Retinal pigment epithelial cell (primary cell): ENCODE measurements at regions not wholly inside any gene's neighbourhood (a gene's known extent, or its start where the extent isn't known, plus 50 kb on each side); places are given as distances from the start of the nearest gene placed in this dataset.
"Not testable (repeated sequence)": the region's sequence is repeated elsewhere in the genome, so short reads cannot be mapped to it uniquely, and the experiment has no call there.

ENCODE experiments used
- DNase-seq: peaks from one replicate; pipeline ENCODE4 v3.0.0-alpha.2; 2010; ENCODE audit warnings: low read depth
- H3K4me3 ChIP-seq: 2 replicates; pipeline ENCODE4 v1.5.1; 2011; ENCODE audit warnings: mild to moderate bottlenecking, low read length, control low read depth, moderate library complexity
- CTCF ChIP-seq: conservative IDR thresholded peaks from 2 replicates; pipeline ENCODE4 v1.5.1; 2011; ENCODE audit warnings: low read depth, low read length, control low read depth, inconsistent platforms

DNA sequence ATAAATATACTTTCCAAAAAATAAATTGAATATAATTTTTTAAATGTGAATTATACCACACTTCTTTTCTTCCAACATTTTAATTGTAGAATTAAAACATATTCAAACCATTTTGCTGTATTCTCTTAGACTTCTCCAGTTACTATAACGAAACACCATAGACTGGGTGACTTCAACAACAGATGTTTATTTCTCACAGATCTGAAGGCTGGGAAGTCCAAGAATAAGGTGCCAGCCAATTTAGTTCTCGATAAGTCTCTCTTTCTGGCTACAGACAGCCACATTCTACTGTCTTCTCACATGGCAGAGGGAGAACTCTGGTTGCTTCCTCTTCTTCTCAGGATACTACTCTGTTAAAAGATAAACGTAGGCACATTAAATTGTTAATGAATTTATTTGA is 155.8 kb upstream of the UGT8 start:
- TF ChIP-seq CTCF, result no peak
- DNase-seq, result no peak
- H3K4me3 ChIP-seq, result no peak overlapping the region

DNA sequence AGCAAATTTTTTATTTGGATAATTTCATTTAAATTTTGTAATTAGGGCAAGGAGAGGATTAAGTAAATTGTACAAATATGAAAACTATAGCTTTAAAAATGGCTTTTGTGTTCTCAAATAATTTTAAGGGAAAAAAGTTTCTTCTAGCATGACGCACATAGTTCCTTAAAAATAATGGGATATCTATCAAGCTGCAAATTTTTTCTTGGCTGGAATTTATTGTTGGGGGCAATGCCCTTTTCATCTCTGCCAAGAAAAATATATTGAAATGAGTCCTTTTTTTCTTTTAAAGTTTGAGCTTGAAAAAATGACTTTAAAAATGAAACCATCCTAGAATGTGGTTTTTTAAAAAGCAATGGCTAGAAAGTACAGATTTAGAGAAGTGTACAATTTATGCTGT is 154.4 kb upstream of the UGT8 start:
- DNase-seq, result no peak
- TF ChIP-seq CTCF, result no peak
- H3K4me3 ChIP-seq, result no peak overlapping the region

DNA sequence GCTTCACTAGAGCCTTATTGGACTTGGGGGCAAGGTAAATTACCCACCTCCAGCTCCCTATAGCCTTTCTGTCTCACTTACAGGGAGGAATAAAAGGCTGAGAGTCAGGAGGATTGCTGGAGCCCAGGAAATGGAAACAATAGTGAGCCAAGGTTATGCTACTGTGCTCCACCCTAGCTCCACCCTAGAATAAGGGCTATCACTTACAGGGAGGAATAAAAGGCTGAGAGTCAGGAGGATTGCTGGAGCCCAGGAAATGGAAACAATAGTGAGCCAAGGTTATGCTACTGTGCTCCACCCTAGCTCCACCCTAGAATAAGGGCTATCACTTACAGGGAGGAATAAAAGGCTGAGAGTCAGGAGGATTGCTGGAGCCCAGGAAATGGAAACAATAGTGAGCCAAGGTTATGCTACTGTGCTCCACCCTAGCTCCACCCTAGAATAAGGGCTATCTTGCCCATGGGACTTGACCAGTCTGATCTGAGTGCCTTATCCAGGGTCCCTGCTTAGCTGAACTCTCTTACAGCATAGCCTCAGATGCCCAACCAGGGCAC is 150.6 kb upstream of the UGT8 start:
- not testable (repeated sequence) for H3K4me3 ChIP-seq, DNase-seq

GRCh38 chr4:114458728-114459127 is 139.9 kb upstream of the UGT8 start:
- H3K4me3 ChIP-seq, result no peak overlapping the region
- DNase-seq, result no peak

DNA sequence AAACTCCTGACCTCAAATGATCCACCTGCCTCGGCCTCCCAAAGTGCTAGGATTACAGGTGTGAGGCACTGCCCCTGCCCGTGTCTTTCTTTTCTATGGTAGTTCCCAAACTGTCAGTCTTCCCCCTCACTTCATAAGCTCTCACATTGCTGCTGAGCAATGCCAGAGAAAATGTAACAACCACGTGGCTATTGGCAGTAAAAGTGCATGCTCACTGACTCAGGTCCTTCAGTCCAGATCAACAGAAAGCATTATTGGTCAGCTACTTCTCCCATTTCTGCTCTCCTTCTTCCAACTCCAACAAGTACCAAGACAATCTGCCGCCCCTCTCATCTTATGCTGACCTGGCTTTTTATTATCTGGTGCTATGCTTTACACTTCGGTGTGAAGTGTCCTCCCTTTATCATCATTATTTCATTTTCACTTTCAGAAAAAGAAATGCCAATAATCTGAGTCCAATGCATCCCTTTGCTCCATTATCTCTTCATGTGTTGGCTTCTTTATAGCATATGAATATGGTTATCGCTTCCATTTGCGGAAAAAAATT is 133.8 kb upstream of the UGT8 start:
- DNase-seq, result no peak
- no peak overlapping the region for H3K4me3 ChIP-seq
- TF ChIP-seq CTCF, result no peak

More at GRCh38 chr4:114458728-114459127, 139.9 kb upstream of the UGT8 start:
- TF ChIP-seq CTCF, result no peak

DNA sequence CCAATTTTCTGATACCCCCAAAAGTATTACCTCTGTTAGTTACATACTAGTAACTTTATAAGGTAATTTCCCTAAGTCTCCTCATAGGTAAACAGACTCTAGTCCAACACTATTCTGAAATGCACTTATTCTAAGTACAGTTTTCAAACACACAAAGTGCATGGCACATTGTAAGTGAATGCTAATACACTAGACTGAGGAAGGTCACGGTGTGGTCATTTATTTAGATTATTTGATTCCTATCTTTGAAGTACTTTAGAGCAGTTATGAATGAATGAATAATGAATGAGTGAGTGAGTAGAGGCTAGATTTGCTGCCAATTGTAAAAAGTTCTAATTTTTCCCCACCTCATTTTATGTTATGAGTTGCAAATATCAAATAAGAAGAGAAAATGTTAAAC is 132.8 kb upstream of the UGT8 start:
- H3K4me3 ChIP-seq, result no peak overlapping the region
- TF ChIP-seq CTCF, result no peak
- DNase-seq, result no peak

DNA sequence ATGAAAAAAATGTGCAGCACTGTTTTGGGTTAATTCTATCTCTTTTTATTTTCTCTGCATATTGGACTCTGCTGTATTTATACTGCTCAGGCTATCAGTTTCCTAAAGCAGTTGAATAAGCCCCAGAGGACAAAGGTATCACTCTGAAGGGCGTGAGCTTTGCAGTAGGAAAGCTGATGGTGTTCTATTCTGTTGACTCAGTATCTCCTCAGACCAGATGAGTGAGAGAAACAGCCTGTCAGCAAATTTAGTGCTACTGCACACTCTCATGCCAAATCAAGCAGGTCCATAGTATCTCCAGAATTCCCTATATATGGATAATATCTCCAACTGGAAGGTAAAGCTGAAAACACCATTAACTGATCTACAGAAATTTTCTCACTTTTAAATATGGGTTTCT is 132.3 kb upstream of the UGT8 start:
- no peak overlapping the region for H3K4me3 ChIP-seq
- no peak for DNase-seq
- no peak for TF ChIP-seq CTCF
